ENCODE measurements at regions not wholly inside any gene's neighbourhood (a gene's known extent, or its start where the extent isn't known, plus 50 kb on each side); places are given as distances from the start of the nearest gene placed in this dataset.

DNA sequence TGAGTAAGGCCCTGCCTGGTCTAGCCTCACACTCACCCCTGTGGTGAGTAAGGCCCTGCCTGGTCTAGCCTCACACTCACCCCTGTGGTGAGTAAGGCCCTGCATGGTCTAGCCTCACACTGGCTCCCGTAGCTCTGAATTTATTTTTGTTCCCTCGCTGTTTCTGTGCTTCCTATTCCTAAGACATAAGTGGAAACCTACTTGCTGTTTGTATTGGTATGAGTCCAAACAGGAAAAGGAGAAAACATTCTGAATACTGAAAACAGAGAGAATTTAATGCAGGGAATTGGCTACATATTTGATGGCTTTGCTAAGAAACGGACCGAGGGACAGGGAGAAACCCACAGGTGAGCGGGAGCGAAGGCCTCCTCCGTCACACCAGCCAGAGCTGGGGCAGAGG is 267.8 kb downstream of the FOXL1 start:
- no peak for TF ChIP-seq POLR2A (IDR thresholded peaks at IDR 0.05; ENCODE audit: low read length)
- TF ChIP-seq GATA1 (IDR thresholded peaks at IDR 0.05; ENCODE audit: low read depth, low read length): no peak

Measured in erythroblast (primary cell).